Calu3 (cell line): ENCODE measurements at regions not wholly inside any gene's neighbourhood (a gene's known extent, or its start where the extent isn't known, plus 50 kb on each side); places are given as distances from the start of the nearest gene placed in this dataset.

Experiments
- BruUV-seq: library from RNA; stranded (reverse); fragments of 400-500 nt; replicated peaks from 2 replicates; lab custom pipeline; 2021; lab: Mats Ljungman, UMichigan
- CTCF ChIA-PET: fragments of 300-600 bp; sonication (Branson Sonifier 250); formaldehyde crosslinking; loops from one replicate; lab custom pipeline; 2022; ENCODE audit warnings: antibody characterized with exemption; lab: Charles Lee
- DNase-seq: peaks from one replicate; pipeline ENCODE4 v3.0.0; 2022
- H3K27ac Mint-ChIP-seq: one replicate; pipeline ENCODE4 v1.8.0; 2022; ENCODE audit warnings: mixed read lengths; ENCODE audit not compliant: unreplicated experiment
- H3K27me3 Mint-ChIP-seq: one replicate; pipeline ENCODE4 v1.8.0; 2022; ENCODE audit warnings: mixed read lengths; ENCODE audit not compliant: unreplicated experiment
- H3K36me3 Mint-ChIP-seq: one replicate; pipeline ENCODE4 v1.8.0; 2022; ENCODE audit warnings: mild to moderate bottlenecking, moderate library complexity, mixed read lengths; ENCODE audit not compliant: insufficient read depth, unreplicated experiment
- H3K4me1 Mint-ChIP-seq: one replicate; pipeline ENCODE4 v1.8.0; 2022; ENCODE audit warnings: mild to moderate bottlenecking, low read depth, mixed read lengths; ENCODE audit not compliant: unreplicated experiment
- H3K4me3 Mint-ChIP-seq: one replicate; pipeline ENCODE4 v1.8.0; 2022; ENCODE audit warnings: mild to moderate bottlenecking, low read depth, moderate library complexity, mixed read lengths; ENCODE audit not compliant: unreplicated experiment
- H3K9me3 Mint-ChIP-seq: one replicate; pipeline ENCODE4 v1.8.0; 2022; ENCODE audit warnings: low read depth, mixed read lengths; ENCODE audit not compliant: unreplicated experiment
- CTCF ChIP-seq: fragments of 200-600 bp; IDR thresholded peaks from one replicate; pipeline ENCODE4 v1.8.0; 2022; ENCODE audit warnings: antibody characterized with exemption; ENCODE audit not compliant: unreplicated experiment
- intact Hi-C: fragments of 100-400 bp; cut with micrococcal nuclease; formaldehyde crosslinking; loops from one replicate; pipeline ENCODE4 v1.10.0; 2022; ENCODE audit not compliant: unreplicated experiment

GRCh38 chr12:76256321-76256720 lies 91.9 kb downstream of the BBS10 start:
- no TSS peak for BruUV-seq
- Mint-ChIP-seq H3K4me3 (no peak overlapping the region), H3K27ac (no peak overlapping the region), H3K27me3 (no peaks in the 10 kb centered on the region), H3K4me1 (peaks cover 13% of the 10 kb centered on the region), H3K9me3 (no peaks in the 10 kb centered on the region), H3K36me3 (no peaks in the 10 kb centered on the region)
- no peak for DNase-seq
- intact Hi-C loops: no loop called here
- CTCF ChIA-PET: interaction anchor here (0.6 kb wide), 1 partner anchor 116 kb away, joined by 4 read pairs; no protein-coding TSS in a partner anchor
- no peak for TF ChIP-seq CTCF

GRCh38 chr12:76255692-76256091 lies 92.5 kb downstream of the BBS10 start:
- no peak for TF ChIP-seq CTCF
- H3K27ac Mint-ChIP-seq: no peak overlapping the region
- no peak overlapping the region for H3K4me3 Mint-ChIP-seq
- BruUV-seq: no TSS peak
- no peaks in the 10 kb centered on the region for H3K9me3 Mint-ChIP-seq
- intact Hi-C loops: no loop called here
- H3K4me1 Mint-ChIP-seq: peaks cover 13% of the 10 kb centered on the region
- no peaks in the 10 kb centered on the region for H3K27me3 Mint-ChIP-seq
- DNase-seq: no peak
- no peaks in the 10 kb centered on the region for H3K36me3 Mint-ChIP-seq
- CTCF ChIA-PET: interaction anchor here (0.7 kb wide), 1 partner anchor 16 kb away, joined by 5 read pairs; no protein-coding TSS in a partner anchor

- Mint-ChIP-seq H3K4me1 (peaks cover 12% of the 10 kb centered on the region), H3K27ac (no peak overlapping the region), H3K36me3 (no peaks in the 10 kb centered on the region), H3K4me3 (no peak overlapping the region), H3K9me3 (no peaks in the 10 kb centered on the region), H3K27me3 (no peaks in the 10 kb centered on the region)
- CTCF ChIA-PET: interaction anchor here (0.7 kb wide), 1 partner anchor 16 kb away, joined by 5 read pairs; no protein-coding TSS in a partner anchor
- no peak for DNase-seq
- intact Hi-C loops: no loop called here
- BruUV-seq: no TSS peak
- TF ChIP-seq CTCF: no peak
Measured at GRCh38 chr12:76255281-76255680, 92.9 kb downstream of the BBS10 start.

- Mint-ChIP-seq H3K27ac (no peak overlapping the region), H3K4me1 (no peaks in the 10 kb centered on the region), H3K36me3 (no peaks in the 10 kb centered on the region), H3K9me3 (no peaks in the 10 kb centered on the region), H3K4me3 (no peak overlapping the region), H3K27me3 (no peaks in the 10 kb centered on the region)
- CTCF ChIA-PET: no interaction called here
- intact Hi-C loops: no loop called here
- no peak for DNase-seq
- no peak for TF ChIP-seq CTCF
- no TSS peak for BruUV-seq
Measured at GRCh38 chr12:76252031-76252430, 96.2 kb downstream of the BBS10 start.
